ENCODE measurements at regions not wholly inside any gene's neighbourhood (a gene's known extent, or its start where the extent isn't known, plus 50 kb on each side); places are given as distances from the start of the nearest gene placed in this dataset.

DNA sequence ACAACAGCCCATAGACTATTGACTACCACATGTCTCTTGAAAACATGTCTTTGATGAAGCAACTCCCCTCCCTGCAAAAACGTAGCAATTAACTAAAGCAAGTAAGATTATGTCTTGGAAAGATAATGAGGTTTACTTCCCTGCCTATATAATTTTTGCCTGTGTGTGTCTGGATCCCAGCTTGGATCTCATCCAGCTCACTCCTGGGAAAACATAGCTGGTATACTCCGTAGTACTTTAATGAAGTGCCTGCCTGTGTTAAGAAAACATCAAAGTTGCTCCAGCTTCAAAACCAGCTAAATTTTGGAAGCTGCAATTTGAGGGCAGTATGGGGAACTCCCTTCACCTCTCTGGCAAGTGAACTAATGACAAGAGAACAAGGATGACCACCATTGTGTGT lies 182.6 kb upstream of the C9orf72 start:
- no peak for DNase-seq

DNA sequence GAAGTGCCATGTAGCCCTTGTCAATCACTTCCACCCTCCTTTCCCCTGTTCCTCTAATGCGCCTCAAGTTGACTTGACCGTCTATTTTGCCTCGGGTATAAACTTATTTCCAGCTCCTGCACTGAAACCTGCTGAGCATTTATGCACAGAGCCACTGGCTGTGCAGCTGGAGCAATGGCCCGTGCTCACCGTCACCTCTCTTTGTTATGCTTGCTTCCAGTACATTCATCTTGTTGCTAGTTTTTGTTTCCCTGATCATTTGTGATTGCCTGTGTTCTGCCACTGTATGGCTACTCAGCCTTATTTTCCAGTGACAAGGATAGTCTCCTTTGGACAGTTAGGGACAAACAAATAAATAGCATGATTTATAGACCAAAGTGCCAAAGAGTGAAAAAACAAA lies 183.1 kb upstream of the C9orf72 start:
- no peak for DNase-seq

DNA sequence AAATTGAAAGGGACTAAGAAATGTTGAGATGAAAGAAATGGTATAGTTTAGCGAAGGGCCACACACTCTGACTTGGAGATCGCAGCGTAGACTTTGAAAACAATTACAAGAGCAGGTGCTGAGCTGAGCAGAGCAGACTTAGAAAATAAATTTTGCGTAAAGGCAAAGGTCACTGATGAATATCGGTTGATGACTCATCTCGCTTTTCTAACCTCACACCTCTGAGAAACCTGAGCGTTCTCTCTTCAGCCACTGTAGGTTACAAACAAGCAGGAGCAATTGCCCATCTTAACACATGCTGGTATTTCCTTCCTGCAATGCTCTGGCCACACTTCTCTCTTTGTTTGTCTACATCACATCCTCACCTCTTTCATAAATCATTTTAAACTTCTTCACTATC lies 190.6 kb upstream of the C9orf72 start:
- DNase-seq = no peak

DNA sequence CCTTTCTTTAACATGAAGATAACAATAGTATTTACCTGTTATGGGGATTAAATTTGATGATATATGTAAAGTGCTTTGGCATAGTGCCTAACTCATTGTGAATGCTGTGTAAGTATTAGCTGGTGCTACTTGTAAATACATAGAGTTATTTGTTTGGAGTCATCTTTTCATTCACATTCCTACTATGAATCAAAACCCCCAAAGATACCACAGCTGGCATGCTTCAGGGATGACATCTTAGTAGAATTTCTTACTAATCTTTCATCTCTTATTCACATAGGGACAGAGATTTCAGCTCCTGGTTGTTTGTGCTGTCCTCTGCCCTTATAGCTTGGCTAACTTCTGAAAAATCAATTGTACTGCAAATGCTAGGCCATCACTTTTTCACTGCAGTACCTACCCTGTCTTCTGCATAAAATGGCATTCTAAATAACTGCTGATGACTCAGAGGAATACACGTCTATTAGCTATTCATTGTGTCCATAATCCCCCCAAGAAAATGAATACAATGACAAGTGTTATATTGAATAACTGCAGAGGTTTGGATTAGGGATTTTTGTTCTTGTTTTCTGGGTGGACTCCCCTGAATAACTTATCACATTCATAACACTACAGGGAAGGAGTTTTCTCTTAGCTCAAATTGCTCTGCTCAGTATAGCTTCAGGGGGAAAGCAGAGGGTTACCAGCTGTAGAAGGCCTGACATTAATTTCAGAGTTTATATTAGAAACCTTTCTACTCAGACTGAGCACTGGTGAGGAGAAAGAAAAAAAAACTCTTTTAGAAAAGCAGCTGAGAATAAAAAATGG lies 192.2 kb upstream of the C9orf72 start:
- no peak for DNase-seq

DNA sequence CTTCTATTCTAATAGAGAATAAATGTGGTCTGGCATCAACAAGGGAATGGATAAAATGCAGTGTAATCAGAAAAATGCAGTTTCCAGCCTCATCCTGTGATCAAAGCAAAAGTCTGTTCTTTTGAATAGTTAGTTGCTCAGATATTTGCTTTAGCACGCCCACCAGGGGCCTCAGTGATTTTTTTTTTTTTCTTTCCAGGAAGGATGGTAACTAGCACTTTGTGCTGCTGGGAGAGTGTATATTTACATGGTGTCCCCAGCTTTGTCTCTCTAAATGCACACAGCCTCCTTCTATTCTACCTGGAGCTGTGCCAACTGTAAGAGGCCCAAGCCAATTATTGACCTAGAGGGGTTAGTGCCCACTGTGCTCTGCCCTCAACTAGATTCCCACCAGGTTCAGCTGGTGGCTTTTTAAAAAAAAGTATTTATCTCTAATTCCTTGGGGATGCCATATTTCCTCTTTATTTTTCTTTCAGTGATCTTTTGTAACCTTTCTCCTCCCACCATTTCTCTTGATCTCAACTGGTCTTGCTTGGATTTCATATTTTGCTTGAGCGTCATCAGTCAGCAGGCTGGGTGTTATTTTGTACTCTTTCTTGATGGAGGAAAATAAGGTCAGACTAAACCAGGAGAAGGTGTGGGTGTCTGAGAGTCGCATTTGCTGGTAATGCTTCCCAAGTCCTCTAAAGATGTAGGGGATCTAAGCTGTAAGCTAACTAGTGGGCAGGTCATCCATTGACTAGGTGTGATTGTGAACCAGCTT lies 193.0 kb upstream of the C9orf72 start:
- DNase-seq = no peak

DNA sequence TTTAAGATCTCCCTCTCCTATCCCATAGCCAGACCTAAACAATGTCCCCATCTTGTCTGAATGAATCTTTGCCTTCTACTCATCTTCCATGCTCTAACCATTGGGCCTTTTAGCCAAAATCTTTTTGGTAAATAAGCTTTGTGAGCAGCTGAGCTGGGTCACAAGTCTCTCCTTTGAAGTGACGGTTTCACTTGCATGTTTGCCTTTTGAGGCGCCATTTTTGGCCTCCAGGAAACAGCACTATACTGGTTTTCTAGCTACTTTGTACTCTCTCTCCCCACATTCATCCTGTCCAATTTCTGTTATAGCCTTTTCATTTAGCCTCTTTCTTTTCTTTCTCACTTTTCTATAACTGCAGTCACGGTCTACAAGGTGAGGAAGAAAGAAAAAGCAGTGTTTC lies 195.5 kb upstream of the C9orf72 start:
- no peak for DNase-seq

DNA sequence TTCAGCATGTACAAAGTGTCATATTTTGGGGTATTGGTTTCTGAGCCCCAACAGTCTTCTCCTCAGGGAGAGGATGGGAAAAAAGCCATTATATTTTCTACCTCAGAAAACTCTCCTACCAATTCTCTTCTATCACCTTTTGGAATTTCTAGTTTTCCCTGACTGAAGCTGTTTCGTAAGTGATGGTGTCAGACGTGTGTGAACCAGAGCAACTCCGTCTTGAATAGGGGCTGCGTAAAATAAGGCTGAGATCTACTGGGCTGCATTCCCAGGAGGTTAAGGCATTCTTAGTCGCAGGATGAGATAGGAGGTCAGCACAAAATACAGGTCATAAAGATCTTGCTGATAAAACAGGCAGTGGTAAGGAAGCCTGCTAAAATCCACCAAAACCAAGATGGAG lies 197.3 kb upstream of the C9orf72 start:
- DNase-seq = no peak

DNA sequence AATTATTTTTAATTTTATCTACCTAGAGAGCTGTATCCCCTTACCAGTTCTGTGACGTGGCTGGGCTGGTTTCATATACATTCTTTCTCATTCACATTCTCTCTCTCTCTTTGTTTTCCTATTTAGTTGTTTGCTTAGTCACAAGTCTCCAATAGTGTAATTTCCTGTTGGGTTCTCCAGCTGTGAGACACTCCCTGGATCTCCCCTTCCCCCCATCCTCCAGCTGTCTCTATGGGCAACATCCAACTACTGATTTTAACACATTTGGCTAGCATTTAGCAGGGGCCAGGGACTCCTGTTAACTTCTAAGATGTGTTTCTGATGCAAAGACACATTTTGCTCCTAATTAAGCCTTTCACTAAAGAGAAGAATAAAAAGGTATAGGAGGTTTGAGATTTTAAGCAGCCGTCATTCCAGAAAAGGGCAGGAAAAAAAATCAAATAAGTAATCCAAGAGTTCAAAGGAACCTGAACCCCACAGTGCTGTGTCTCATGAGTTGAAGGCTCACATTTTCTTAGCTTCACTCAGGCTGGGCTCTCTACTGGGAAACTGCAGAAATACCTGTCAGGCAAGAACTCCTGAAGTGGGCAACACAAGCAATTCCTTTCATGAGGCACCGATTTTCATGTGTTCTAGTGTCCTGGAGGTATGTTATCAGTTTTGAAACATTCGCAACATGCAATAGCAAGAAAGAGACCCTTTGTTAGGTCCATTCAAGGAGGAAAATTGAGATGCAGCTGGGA lies 198.7 kb upstream of the C9orf72 start:
- no peak for DNase-seq

DNA sequence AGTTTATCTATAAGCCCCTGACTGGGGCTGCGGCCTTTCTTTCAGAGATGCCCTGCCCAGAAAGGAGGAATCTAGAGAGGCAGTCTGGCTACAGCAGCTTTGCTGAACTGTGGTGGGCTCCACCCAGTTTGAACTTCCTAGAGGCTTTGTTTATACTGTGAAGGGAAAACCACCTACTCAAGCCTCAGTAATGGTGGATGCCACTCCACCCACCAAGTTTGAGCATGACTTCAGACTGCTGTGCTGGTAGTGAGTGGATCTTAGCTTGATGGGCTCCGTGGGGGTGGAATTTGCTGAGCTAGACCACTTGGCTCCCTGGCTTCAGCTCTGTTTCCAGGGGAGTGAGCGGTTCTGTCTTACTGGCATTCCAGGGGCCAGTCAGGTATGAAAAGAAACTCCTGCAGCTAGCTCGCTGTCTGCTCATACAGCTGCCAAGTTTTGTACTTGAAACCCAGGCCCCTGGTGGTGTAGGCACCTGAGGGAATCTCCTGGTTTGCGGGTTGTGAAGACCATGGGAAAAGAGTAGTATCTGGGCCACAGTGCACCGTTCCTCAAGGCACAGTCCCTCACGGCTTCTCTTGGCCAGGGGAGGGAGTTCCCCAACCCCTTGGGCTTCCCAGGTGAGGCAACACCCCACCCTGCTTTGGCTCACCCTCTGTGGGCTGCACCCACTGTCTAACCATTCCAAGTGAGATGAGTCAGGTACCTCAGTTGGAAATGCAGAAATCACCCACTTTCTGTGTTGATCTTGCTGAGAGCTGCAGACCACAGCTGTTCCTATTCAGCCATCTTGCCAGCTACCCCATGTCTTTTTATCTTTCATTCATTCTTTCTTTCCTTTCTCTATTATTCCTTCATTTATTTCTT lies 211.8 kb upstream of the C9orf72 start:
- DNase-seq = no peak

DNA sequence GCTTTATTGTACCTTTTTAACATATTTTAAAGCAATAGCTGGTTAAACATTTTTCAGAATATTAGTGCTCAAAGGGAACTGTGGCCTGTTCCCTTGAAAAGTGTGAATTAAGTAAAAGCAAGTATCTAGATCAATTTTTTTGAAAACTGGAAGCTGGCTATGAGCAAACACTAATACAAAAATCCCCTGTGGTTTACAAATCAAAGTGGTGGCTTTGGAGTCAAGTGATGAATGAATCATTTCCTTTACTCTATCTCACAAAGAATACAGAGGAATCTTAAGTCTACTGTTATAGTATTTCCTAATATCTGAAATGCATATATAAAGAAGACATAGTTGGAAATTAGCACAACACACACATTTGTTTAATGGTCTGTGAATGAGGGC lies 212.4 kb upstream of the C9orf72 start:
- DNase-seq = no peak

DNA sequence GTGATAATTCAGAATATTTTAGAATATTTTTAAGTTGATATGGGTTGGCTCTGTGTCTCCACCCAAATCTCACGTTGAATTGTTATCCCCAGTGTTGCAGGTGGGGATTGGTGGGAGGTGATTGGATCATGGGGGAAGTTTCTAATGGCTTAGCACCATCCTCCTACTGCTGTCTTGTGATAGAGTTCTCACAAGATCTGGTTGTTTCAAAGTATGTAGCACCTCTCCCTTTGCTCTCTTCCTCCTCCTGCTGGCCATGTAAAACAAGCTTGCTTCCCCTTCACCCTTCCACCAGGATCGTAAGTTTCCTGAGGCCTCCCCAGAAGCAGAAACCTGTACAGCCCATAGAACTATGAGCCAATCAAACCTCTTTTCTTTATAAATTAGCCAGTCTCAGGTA lies 214.6 kb upstream of the C9orf72 start:
- no peak for DNase-seq

DNA sequence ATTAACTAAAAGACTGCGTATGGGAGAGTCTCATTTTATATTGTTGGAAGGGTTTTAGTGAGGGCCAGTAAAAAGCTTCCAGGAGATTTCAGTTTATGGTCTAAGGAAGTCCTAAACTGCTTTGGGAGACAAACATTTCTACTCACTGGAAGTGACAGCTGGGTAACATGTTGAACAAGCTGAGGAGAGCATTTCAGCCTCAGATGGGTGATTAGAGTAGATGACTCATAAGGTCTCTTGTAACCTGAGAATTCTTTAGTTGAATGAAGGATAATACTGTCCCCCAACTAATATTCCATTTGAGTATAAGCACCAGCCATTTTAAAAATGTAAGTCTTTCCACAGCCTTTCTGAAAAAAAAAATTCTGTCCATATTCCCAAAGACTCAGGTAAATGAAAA lies 218.0 kb upstream of the C9orf72 start:
- no peak for DNase-seq

DNA sequence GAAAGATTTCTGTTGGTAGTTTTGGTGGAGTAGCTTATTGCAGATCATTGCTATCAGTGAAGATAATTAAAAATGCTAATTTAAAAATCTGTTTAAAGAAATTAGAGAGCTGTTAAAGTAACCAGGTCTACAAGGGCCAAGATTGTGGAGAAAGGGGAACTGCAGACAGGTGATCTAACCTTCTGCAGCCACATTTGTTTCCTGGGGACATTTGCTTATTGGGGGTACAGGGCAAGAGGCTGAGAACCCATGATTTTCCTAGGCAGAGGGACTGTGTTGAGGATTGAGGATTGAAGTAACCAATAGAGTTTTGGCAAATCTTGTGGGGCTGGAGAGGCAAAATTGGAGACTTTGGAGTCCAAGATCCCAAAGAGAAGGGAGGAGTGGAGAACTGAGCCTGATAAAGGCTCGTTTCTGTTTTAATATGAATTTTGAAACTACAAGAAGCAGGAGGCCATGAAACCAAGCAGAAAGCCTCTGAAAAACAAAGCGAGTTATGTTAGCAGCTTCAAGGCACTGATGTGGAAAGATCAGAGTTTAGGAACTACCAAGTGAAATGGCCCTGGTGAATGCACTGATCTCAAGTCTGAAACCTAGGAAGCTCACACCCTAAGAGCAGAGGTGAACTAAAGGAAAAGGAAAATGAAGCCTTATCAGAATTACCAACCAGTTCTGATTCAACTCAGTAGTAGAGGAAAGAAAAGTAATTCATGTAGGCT lies 219.8 kb upstream of the C9orf72 start:
- no peak for DNase-seq

DNA sequence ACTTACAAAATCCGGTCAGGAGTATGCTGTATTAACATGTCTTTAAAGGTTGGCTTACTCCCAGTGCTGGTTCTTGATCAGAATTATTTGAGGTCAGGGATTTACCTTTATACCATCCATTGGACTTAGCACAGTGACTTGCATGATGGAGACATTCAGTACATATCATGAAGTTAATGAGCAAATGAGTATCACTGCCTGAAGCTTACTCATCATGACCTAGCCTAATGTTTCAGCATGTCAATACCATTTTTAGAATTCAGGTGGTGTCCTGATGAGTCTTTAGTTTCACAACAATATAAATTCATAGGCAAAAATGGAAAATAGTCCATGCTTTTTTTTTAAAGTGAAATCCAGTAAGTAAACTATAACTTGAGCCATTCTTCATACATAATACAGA lies 226.0 kb upstream of the C9orf72 start:
- no peak for DNase-seq

DNA sequence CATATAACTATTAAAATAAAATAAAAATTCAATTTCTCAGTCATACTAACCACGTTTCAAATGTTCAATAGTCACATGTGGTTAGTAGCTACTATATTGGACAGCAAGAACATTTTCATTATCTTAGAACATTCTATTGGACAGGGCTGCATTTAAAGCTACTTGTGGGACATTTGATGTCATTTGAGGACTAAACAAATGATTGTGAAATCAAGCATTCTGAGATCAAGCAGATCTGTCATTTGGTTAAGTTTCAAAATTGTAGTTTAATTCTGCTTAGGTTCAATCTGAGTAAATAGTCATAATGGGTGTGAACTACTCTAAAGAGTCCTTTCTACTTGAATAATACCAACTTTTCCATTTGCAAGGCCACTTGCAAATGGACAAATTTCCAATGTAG lies 226.9 kb upstream of the C9orf72 start:
- no peak for DNase-seq

DNA sequence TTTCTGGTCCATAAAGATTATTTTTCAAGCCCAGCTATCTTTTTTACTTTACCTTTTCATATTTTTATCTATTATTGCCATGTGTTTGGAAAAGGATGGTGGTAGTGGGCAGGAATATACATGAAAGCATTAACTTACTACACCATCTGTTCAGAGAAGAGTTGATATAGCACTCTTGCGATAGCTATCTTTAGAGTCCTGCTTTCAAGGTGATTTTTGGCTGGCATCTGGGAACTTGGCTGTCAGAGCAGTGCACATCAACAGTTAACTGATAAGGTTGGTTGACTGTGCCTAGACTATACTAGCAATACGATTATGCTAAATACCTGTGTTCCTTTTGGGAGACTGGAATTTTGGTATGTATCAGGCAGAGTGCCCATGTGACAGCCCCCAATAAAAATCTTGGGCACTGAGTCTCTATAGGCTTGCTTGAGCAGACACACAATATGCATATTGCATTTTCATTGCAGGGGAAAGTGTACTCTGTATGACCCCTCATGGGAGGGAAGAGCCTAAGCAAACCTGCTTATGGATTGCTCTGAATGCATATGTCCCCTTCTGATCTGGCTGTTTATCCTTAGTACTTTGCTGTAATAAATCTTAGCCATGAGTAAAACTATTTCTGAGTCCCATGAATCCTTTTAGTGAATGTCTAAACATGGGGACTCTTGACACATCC lies 227.6 kb upstream of the C9orf72 start:
- DNase-seq = no peak

DNA sequence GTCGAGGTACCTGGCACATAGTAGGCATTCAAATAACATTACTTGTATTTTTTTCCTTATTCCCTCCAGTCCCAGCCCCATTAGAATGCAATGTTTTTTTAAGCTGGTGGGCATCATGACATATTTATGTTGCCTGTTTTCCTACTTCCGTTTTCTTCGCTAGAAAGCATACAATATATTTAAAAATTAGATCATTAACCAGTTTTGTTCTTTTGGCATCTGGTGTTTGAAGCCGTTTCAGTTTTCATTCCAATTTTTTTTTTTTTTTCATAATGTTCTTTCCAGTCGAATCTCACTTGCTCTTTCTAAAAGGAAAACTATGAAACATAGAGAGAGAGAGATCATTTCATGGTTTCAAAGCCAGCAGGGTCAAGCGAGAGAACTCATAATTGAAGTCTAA lies 228.3 kb upstream of the C9orf72 start:
- no peak for DNase-seq

DNA sequence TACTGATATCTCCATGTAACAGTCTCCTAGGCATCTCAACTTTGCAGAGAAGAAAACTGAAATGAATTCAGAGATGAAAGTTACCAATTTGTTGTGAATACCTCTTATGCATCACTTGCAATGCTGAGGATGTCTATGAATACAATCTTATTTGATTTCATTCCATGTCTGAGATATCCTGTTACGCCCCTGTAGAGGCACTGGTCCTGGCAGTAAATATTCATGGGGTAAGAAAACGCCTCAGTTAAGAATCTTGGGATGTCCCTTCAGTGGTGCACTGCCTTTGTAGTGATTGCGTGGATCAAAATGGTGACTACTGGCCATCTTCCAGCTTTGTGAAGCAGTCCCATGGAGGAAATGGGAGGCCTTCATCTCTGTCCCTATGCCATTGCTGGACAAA lies 229.1 kb upstream of the C9orf72 start:
- no peak for DNase-seq

DNA sequence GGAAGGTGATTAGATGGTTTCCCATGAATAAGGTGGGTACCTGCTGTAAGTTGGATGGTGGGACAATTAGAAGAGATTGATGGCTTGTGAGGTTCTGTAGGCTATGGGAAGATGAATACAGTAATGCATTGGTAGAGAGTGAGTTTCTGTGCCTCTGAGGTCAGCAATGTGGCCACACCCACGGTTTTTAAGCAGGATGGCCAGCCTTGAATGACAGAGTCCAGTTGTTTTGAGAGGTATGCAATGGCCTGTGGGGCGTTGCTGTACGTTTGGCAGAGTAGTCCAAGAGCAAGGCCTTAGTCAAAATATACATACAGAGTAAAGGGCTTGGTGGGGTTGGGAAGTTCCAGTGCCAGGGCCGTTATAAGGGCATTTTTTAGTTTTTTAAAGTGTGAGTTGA lies 235.6 kb upstream of the C9orf72 start:
- no peak for DNase-seq

DNA sequence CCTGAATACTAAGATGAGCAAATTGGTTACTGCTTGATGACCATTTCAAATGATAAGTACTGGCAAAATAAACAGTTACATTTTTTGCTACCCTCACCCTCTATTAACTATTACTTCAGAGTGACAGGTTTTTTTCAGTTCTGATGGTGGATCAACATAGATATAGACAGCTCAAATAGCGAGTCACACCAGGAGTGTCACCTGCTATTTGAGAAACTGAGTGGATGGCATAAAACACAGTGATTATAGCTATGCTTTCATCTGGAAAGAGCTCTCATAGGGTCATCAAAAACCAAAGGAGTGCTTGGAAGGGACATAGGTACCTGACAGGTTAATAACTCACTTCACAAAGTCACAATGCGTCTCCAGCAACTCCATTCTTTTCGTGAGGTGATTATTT lies 244.5 kb upstream of the C9orf72 start:
- DNase-seq = no peak

DNA sequence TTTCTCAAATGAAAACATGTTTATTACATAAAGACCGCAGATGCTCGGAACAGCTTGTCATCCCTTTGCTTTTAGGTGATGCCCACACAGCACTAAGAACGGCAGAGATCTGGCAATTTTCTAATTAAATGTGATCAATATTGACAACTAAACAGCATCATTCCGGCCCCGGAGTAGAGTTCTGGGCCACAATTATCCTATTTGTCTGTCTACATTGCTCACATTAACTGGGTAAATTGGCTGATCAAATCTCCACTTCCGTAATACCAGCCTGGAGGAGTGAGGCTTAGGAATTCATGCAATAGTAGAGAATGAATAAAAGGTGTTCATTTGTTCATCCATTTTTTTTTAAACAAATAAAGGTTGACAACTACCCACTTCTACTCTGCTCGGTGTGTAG lies 245.1 kb upstream of the C9orf72 start:
- DNase-seq = no peak

DNA sequence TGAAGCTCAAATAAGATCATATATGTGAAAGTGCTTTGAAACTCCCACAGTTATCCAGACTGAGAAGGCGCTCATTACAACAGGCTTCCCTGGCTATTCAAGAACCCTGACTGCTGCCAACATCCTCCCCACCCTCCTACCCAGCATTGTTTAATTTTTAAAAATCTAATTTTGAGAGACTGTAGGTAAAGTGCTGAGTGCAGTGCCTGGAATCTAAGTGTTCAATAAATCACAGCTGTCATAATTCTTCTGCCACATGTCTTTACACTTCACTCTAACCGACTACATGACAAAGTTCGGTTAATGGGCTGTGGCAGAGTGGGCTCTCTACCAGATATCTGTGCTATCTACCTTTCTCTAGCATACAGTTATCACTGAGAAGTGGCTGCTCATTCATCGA lies 255.6 kb upstream of the C9orf72 start:
- no peak for DNase-seq

Measured in cerebellar nuclear complex (tissue), 1 donor.